ENCODE measurements at regions not wholly inside any gene's neighbourhood (a gene's known extent, or its start where the extent isn't known, plus 50 kb on each side); places are given as distances from the start of the nearest gene placed in this dataset.
"Not testable (repeated sequence)": the region's sequence is repeated elsewhere in the genome, so short reads cannot be mapped to it uniquely, and the experiment has no call there.

DNA sequence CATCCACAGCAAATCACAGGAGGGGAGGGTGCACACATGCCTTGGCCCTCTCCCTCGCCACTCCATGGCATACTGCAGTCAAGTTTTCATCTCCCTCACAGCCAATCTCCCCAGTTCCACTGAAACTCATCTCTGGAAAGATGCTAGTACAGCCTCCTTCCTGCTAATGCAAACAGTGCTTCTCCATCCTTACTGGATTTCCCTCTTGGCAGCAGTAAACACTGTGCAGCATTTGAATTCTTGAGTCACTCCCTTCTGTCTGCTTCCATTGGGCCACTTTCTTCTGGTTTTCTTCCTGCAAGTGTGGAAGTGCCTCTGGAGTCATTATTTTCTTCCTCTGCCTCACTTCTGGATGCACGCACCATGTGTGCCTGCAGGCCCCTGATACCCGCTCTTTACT is 460.3 kb downstream of the QKI start:
- DNase-seq (ENCODE audit: low spot score), result no peak

DNA sequence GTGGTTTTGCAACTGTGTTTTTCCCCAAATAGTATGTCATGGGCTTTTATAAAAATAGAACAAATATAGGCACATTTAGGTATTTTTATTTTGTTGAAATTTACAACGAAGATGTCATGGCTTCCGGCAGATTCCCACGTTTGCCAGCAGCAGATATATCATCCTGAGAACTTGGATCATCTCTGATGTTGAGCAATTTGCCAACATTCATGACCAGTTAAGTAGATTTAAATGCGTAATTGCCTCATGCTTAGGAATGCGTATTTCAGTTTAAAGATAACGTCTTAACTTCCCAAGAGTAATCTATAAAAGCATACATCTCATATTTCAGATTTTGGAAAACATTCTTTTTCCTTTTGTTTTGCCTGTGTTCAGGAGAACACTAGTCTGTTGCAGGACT is 457.8 kb downstream of the QKI start:
- no peak for DNase-seq (ENCODE audit: low spot score)

DNA sequence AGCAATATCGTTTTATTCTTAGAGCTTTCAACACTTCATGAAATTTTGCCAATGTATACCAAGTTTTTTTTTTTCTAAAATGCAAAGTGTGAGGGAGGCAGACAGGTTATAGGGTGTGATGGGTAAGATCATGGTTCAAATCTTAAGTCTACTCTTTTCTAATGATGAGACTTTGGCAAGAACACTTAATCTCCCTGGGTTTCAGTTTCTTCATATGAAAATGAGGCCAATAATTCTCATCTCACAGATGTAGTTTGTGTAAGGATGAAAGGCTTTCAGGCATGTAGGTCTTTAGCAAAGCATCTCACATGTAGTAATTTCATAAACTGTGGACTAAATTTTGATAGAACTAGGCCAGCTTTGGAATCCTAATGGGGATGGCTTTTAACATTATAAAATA is 457.1 kb downstream of the QKI start:
- no peak for DNase-seq (ENCODE audit: low spot score)

DNA sequence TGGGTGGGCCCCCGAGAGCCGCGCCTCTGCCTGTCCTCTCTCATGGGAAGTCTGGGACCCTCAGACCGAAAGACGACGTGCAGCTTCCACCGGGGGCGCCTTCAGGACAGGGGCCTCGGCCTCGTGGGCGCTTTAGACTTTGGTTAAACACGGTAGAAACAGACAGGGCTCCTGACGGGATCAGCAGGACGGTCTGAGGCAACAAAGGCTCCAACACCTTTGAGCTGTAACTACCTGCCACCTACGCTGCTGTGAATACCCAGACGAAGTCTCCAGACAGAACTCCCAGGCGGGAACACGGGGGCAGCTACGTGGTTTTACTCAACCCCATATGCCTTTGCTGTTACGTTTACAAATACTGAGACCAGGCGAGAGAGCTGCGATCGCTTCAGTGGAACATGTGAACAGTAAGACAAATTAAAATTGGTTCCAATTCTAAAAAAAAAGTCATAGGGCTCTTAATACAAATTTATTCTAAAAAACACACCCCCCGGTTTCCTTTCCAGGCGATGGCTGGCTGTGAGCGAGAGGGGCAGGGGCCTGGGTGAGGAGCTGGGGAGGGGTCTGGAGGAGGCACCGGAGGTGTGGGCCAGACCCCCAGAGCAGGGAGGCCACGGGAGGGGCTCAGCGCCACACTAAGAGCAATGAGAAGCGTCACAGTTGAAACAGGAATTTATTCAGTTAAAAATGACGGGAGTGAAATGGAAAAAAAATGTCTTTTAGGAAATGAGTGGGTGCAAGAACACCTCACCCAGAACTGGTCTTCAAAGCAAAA is 453.2 kb downstream of the QKI start:
- DNase-seq (ENCODE audit: low spot score), result no peak

DNA sequence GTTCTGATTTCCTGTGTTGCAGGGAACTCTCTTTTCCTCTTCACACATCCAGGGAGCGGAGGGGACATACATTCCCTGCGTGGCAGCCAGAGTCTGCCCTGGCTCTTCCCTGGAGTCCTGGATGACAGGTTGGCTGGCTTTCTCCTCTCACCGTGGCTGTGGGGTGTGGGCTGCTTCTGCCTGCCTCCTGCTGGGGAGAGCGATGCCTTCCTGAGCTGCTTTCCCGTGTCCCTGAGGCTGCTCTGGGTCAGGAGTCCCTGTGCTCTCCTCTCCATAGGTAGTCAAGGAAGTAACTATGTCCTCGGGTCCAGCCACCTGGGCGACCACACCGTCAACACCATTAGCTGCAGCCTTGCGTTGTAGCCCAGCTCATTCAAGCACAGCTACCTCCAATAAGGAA is 451.7 kb downstream of the QKI start:
- DNase-seq (ENCODE audit: low spot score), result no peak

DNA sequence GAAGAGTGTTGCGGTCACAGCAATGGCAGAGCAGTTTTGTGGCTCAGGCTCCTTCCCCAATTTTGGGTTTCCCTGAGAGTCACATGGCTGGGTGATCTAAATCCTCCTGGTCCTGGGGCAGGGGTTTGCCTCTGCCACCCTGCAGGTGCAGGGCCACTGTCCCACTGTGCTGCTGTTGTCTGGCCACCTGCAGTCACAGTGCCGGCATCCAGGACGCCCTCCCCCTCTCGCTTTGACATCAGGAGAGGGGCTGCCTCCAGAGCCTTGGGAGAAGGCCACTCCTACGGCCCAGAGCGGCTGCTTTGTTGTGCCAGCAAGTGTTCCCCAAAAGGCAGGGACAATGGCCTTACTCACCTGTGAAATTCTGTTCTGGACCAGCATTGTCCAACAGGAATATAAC is 449.0 kb downstream of the QKI start:
- DNase-seq (ENCODE audit: low spot score), result no peak

DNA sequence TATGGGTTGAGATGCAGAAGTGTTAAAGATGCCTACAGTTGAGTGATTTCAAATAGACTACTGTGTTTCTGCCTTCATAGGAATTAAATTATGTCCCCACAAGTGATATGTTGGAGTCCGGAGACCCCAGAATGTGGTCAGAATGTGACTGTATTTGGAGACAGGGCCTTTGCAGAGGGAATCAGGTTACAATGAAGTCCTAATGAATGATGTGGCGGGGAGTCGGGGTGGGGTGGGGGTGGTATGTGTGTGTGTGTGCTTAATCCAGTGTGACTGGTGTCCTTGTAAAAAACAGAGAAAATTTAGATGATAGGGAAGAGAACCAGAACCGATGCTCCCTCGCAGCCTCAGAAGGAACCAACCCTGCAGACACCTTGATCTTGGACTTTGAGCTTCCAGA is 448.2 kb downstream of the QKI start:
- DNase-seq (ENCODE audit: low spot score), result no peak

DNA sequence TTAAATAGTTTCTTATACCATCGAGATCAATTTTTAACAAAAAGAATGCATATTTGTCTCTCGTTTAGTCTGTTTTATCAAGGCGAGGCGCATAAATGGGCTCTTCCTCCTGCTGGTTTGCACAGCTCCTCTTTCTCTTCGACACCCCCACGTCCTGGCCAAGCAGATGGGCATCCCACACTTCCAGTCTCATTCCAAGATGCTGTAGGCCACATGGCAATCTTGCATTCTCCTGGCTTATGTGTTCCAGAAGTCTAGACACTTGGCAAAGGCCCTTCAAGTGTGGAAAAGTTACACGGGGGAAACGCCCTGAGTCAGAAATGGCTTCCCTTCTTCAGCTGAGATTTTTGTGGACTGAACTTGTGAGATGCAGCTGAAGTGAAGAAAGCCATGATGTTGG is 447.1 kb downstream of the QKI start:
- DNase-seq (ENCODE audit: low spot score), result no peak

DNA sequence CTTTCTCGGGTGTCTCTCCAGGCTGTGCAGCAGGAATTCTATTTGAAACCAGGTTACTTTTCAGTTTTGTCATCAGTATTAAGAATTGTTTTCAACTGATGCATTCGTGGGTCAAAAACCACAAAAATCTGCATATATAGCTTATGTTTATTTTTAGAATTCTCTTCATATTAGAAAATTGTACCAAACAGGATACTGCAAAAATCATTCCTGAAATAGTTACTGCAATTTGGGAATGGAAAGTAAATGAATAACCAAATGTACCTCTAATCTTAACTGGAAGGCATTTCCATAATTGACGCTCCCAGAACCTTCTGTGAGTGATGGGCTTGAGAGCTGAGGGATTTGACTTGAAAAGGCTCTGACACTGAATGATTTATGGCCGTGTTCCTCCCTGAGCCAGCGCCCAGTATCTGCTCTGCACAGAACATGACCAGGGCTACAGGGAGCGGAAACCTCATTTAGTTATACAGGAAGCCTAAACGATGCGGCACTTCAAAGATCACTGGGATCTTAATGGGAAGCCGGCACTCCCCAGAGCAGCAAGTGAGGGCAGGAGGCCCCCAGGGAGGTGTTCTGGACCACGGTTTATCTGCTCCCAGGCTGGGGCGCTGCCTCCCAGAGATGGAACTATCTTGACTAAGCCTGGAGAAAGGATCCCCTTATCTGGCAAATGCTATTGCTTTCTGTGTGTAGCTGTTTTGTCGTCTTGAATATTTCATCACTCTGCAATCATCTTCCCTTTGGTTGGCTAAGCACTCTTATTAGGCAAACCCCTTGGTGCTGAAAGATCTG is 446.0 kb downstream of the QKI start:
- no peak for DNase-seq (ENCODE audit: low spot score)

DNA sequence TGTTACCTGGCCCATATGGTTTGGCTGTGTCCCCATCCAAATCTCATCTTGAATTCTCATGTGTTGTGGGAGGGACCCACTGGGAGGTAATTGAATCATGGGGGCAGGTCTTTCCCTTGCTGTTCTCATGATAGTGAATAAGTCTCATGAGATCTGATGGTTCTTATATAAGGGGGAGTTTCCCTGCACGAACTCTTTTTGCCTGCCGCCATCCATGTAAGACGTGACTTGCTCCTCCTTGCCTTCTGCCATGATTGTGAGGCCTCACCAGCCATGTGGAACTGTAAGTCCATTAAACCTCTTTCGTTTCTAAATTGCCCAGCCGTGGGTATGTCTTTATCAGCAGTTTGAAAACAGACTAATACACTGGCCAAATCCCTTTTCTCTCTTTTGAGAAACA is 444.4 kb downstream of the QKI start:
- DNase-seq (ENCODE audit: low spot score), result not testable (repeated sequence)

DNA sequence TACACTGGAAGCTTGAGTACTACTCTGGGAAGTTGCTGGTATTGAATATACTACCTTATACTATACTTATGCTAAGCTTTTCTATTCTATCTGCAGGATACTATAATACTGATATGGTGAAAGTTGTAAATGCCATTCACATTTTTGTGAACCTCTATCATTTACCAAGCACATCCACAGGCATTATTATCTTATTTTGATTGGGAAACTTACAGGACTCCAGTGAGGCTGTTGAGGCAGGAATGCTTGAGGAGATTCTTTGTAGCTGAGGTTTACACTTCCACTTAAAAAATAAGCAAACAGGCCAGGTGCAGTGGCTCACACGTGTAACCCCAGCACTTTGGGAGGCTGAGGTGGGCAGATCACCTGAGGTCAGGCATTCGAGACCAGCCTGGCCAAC is 442.9 kb downstream of the QKI start:
- no peak for DNase-seq (ENCODE audit: low spot score)

DNA sequence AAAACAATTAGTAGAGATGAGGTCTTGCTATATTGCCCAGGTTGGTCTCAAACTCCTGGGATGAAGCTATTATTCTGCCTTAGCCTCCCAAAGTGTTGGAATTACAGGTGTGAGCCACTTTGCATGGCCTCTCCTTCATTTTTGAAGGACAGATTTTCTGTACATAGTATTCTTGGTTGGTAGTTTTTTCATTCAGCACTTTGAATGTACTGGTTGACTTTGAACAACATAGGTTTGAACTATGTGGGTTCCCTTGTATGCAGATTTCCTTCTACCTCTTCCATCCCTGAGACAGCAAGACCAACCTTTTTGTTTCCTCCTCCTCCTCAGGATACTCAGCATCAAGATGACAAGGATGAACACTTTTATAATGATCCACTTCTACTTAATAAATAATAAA is 436.4 kb downstream of the QKI start:
- no peak for DNase-seq (ENCODE audit: low spot score)

DNA sequence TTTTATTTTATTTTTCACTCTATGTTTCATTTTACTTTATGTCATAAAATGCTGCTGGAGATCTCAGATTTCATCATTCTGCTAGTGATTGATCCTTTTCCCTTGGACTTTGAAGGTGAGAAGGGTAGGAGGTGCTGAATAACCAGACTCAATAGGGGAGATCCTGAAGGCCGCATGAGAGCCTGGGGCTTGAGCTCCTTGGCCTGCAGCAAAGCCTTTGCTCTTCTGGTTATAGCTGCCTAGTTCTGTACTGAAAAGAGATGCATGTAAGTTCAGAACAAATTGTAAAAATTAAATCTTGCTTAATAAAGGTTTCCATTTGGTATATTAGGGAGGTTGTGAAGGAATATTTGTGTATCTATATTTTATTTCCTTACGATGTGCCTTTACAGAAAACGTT is 430.2 kb downstream of the QKI start:
- no peak for DNase-seq (ENCODE audit: low spot score)

DNA sequence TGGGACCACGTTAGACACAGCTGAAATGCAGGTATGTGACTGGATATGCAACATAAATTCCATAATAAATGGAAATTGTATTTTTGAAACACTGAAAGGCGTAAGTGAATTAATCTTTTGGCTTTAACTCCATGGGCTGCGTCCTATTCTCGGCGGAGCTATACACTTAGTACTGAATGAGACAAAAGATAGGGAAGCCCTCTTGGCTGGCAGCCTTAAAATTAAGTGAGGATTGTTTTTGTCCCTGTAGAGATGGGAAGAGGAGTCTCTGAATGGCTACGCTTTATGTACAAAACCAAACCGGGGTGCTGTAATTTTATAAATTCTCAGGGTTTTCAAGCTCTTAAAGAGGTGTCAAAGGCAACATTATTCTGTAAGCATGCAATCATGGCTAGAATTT is 429.8 kb downstream of the QKI start:
- no peak for DNase-seq (ENCODE audit: low spot score)

DNA sequence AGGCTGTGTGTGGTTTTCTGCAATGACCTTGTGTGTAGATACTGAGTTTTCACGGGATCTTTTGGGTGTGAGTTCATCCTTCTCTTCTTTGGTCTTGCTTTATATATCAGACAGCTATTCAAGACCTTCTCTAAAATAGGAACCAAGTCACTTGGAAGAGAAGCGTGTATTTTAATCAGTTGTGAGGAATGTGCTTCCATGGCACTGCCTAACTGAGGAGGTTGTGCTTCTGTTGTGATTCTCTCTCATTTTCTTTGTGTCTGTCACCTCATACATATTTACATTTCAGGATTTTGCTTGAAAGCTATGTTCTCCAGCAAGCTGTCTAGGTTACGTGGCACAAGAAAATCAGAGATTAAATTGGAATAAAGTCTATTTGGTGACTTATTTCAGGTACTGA is 428.7 kb downstream of the QKI start:
- no peak for DNase-seq (ENCODE audit: low spot score)

DNA sequence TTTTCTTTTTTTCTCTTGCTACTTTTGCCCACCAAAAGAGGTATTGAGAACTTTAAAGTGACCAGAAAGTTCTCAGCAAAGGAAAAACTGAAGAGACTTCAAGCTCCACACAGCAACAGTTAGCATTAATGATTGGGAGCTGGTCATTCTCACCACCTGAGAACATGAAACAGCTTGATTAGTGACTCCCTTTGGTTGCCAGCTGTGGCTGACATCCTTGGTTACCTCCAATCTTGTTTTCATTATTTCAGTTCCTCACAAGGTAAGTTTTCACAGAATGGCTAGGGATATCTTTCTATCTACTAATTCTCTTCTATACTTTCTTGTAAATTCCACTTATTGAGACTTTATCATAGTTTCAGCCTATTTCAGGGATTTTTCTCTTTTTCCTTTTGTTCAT is 427.9 kb downstream of the QKI start:
- DNase-seq (ENCODE audit: low spot score), result no peak

DNA sequence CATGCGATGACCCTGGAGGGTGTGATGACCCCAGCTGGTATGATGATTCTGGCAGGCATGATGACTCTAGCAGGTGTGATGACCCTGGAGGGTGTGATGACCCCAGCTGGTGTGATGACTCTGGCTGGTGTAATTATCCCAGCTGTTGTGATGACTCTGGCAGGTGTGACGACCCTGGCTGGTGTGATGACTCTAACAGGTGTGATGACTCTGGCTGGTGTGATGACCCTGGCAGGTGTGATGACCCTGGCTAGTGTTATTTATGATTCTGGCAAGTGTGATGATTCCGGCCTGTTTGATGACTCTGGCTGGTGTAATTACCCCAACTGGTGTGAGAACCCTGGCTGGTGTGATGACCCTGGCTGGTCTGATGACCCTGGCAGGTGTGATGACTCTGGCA is 427.2 kb downstream of the QKI start:
- DNase-seq (ENCODE audit: low spot score), result no peak

DNA sequence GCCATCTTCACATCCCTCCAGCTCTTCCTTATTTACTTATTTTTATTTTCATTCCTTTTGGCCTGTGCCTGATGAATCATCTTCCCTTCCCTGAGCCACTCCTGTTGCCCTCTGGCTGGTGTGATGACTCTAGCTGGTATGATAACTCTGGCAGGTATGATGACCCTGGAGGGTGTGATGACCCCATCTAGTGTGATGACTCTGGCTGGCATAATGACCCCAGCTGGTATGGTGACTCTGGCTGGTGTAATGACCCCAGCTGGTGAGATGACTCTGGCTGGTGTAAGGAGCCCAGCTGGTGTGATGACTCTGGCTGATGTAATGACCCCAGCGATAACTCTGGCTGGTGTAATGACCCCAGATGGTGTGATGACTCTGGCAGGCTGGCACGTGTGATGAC is 426.8 kb downstream of the QKI start:
- no peak for DNase-seq (ENCODE audit: low spot score)

DNA sequence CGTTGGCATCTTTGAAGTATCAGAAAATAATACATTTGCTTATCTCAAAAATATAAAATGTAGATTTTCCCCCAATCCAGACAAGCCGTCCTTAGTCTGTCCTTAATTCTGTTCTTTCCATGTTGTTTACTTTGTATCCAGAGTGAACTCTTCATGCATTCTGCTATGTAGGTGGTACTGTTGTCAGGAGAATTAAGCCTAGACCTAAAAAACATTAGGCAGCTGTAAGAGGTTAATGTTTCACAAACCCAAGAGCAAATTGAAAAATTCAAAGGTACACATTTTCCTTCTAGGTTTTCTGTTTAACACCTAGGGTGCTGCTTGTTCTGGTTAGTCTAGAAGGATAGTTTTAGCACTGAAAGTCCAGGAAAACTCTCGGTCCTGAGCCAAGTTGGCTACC is 426.4 kb downstream of the QKI start:
- DNase-seq (ENCODE audit: low spot score), result no peak

DNA sequence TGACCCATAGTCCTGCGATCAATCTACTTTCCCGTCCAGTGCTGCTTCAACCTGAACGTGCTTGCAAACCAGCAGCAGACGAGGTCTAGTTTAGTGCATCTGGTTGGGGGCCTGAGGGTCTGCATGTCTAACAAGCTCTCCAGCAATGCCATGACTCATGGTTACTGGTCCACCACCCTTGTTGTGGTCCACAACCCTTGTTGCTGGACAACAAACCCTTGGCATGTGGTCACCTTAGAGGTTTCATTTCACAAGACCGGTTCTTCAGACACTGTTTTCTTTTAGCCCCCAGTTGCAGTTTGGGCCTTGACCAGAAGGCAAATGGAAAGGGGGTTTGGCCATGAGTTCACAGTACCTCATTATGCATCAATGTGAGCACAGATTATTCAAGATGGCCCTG is 424.8 kb downstream of the QKI start:
- no peak for DNase-seq (ENCODE audit: low spot score)

DNA sequence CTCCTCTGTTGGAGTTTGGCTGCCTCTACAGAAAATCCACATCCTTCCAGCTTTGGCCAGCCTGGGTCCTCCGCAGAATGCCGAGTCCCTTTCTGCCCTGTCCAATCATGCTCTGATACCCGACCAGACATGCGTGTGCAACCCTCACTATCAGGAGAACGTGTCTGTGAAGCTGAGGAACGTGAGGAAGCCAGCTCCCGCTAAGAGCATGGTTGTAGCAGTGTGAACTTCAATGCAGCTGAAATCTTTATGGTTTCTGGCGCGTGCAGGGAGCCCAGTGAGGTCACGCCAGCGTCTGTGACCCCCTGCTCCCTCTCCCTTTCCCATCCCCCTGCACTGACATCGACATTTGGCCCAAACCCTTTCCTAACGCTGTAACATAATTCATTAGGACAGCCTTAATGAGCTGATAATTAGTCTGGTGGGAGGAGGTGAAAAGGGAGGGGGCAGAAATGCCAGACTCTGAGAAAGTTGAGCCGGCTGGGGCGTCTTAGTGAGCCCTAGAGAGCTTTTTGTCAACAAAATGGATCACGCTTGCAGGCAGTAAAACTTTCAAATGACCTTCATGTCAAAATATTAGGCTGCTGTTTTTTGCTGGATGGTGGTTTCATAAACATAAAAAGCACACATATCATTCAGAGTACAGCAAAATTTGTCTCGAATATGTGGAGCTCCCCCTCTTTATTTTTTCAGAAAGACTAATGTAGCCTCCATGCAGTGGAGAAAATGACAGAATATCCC is 423.3 kb downstream of the QKI start:
- DNase-seq (ENCODE audit: low spot score), result no peak

DNA sequence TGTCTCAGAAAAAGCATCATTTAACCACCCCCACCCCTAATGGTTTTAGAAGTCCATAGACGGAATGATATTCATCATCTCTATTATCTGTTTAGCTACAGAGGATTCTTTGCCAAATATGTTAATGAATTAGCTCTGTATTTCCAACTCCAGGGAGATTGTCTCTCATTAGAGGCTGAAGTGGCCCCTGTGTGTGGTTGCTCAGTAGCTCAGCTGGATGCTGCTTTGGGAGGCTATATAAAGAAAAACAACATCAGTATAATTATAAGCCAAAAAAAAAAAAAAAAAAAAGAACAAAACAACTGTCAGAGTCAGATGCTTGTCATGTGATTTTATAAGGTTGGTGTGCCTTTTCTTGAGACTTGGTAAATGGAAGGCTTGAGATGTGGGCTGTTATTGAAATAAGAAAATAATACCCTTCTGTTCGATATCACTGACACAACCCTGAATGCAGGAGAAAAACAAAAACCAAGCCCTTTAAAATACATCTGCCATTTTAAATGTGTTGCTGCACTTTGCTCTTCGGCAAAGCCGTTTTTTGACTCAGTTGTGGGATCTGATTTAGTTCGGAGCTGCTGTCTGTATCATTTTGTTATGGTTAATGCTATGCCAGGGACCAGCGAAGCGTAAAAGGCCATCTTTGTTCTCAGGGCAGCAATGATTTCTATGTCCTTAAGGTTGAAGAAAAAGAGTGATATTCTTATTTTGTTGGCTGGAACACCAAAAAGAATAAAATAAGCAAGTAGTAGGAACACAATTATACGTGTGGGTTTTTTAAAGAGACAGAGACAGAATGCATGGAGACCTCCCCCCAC is 422.6 kb downstream of the QKI start:
- no peak for DNase-seq (ENCODE audit: low spot score)
